ENCODE measurements at regions not wholly inside any gene's neighbourhood (a gene's known extent, or its start where the extent isn't known, plus 50 kb on each side); places are given as distances from the start of the nearest gene placed in this dataset.

DNA sequence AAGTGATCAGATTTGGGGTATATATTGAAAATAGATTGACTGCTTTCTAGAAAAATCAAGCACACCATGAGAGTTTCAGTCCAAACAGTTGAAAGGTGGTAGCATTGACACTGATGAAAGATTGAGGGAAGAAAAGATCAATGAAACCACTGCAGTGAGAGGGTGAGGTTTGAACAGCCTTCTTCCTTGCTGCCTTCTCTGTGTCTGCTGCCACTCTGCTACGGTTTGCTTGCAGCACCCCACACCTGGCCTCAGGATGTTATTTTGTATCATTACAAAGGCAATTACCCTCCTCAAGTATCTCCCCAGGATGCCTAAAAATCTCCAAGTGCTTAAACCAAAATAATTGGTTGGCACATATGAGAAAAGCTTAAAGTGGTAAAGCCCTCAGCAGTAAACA, 683.6 kb upstream of the ARPP21 start:
- Histone ChIP-seq H3K4me3 (IDR thresholded peaks at IDR 0.05; ENCODE audit: insufficient read depth, low read depth, low read length) (no peak overlapping the region), H3K4me1 (ENCODE audit: low read depth, poor library complexity, severe bottlenecking) (no peaks in the 10 kb centered on the region), H3K79me2 (ENCODE audit: insufficient read depth, low read depth) (no peaks in the 10 kb centered on the region), H3K4me2 (no peak overlapping the region), H3K9ac (no peak overlapping the region), H3K36me3 (ENCODE audit: insufficient read depth) (no peaks in the 10 kb centered on the region), H3K27me3 (ENCODE audit: insufficient read depth, low read depth) (no peaks in the 10 kb centered on the region), H2AFZ (ENCODE audit: low read depth) (no peak overlapping the region), H3K27ac (no peak overlapping the region), H4K20me1 (ENCODE audit: insufficient read depth) (no peaks in the 10 kb centered on the region)
- TF ChIP-seq CTCF (conservative IDR thresholded peaks at IDR 0.05; ENCODE audit: low read depth, low read length), result no peak

DNA sequence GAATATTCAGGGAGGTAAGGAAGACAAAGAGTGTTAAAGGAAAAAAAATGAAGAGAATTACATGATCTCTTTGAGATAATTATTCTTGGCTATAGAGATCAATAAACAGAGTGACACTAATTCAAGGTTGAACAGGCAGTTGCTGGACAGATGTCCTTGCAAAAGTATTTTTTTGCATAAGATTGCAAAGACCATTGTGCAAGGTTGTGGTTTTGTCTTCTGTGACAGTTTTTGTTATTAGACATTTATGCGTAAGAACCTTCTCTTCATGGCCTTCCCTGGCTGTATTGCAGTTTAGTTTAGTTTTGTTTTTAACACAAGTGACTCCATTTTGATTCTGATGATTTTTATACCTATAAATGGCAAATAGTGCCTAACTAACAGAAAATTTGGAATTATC, 682.8 kb upstream of the ARPP21 start:
- H3K27ac ChIP-seq, result no peak overlapping the region
- H3K4me1 ChIP-seq (ENCODE audit: low read depth, poor library complexity, severe bottlenecking), result no peaks in the 10 kb centered on the region
- H3K4me2 ChIP-seq, result no peak overlapping the region
- H4K20me1 ChIP-seq (ENCODE audit: insufficient read depth), result no peaks in the 10 kb centered on the region
- H3K4me3 ChIP-seq (IDR thresholded peaks at IDR 0.05; ENCODE audit: insufficient read depth, low read depth, low read length), result no peak overlapping the region
- no peak for TF ChIP-seq CTCF (conservative IDR thresholded peaks at IDR 0.05; ENCODE audit: low read depth, low read length)
- H3K9ac ChIP-seq, result no peak overlapping the region
- H3K79me2 ChIP-seq (ENCODE audit: insufficient read depth, low read depth), result no peaks in the 10 kb centered on the region
- H3K27me3 ChIP-seq (ENCODE audit: insufficient read depth, low read depth), result no peaks in the 10 kb centered on the region
- no peaks in the 10 kb centered on the region for H3K36me3 ChIP-seq (ENCODE audit: insufficient read depth)
- H2AFZ ChIP-seq (ENCODE audit: low read depth), result no peak overlapping the region

GRCh38 chr3:34957677-34958076, 681.6 kb upstream of the ARPP21 start:
- H3K9ac ChIP-seq, result no peak overlapping the region
- no peaks in the 10 kb centered on the region for H3K27me3 ChIP-seq (ENCODE audit: insufficient read depth, low read depth)
- H3K36me3 ChIP-seq (ENCODE audit: insufficient read depth), result no peaks in the 10 kb centered on the region
- H4K20me1 ChIP-seq (ENCODE audit: insufficient read depth), result no peaks in the 10 kb centered on the region
- no peak overlapping the region for H3K4me2 ChIP-seq
- H3K4me3 ChIP-seq (IDR thresholded peaks at IDR 0.05; ENCODE audit: insufficient read depth, low read depth, low read length), result no peak overlapping the region
- no peak overlapping the region for H3K27ac ChIP-seq
- H2AFZ ChIP-seq (ENCODE audit: low read depth), result no peak overlapping the region
- H3K4me1 ChIP-seq (ENCODE audit: low read depth, poor library complexity, severe bottlenecking), result no peaks in the 10 kb centered on the region
- H3K79me2 ChIP-seq (ENCODE audit: insufficient read depth, low read depth), result no peaks in the 10 kb centered on the region
- TF ChIP-seq CTCF (conservative IDR thresholded peaks at IDR 0.05; ENCODE audit: low read depth, low read length), result no peak

DNA sequence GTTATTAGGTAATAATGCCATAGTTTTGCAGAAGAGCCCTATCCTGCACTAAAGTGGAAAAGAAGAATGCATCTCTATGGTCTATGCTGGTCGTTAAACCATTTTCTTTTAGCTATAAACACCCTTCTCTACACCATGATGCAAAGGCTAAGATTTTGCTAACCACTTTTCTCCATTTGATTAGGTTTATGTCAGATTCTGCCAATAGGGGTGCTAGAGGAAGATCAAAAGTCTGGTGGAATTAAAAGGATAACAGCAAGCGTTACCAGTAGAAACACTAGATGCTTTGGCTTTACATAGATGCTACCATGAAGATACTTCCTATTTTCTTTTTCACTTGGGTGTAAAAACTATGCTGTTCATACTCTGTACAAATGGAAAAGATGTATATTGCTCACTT, 669.8 kb upstream of the ARPP21 start:
- H4K20me1 ChIP-seq (ENCODE audit: insufficient read depth), result no peaks in the 10 kb centered on the region
- TF ChIP-seq CTCF (conservative IDR thresholded peaks at IDR 0.05; ENCODE audit: low read depth, low read length), result no peak
- H3K27ac ChIP-seq, result no peak overlapping the region
- H3K4me1 ChIP-seq (ENCODE audit: low read depth, poor library complexity, severe bottlenecking), result no peaks in the 10 kb centered on the region
- H3K9ac ChIP-seq, result no peak overlapping the region
- H3K36me3 ChIP-seq (ENCODE audit: insufficient read depth), result no peaks in the 10 kb centered on the region
- H3K79me2 ChIP-seq (ENCODE audit: insufficient read depth, low read depth), result no peaks in the 10 kb centered on the region
- H3K4me2 ChIP-seq, result no peak overlapping the region
- H2AFZ ChIP-seq (ENCODE audit: low read depth), result no peak overlapping the region
- no peak overlapping the region for H3K4me3 ChIP-seq (IDR thresholded peaks at IDR 0.05; ENCODE audit: insufficient read depth, low read depth, low read length)
- H3K27me3 ChIP-seq (ENCODE audit: insufficient read depth, low read depth), result no peaks in the 10 kb centered on the region

DNA sequence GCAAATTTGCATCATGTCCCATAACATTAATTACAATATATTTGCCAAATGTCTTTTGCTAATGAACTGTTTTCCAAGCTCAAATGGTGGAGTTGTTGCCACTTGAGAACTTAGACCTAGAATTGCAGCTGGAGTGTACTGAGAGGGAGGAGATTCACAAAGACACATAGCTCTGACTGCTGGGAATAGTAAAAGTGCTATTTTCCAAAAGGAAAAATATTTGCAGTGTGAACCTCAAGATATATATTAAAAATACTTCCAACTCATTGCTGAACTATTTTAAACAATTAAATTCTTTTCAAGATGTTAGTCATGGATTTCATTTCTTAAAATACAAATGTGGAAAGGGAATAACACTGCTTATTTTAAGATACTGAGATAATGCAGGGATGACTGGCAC, 666.8 kb upstream of the ARPP21 start:
- no peaks in the 10 kb centered on the region for H3K27me3 ChIP-seq (ENCODE audit: insufficient read depth, low read depth)
- H3K4me2 ChIP-seq, result no peak overlapping the region
- H3K36me3 ChIP-seq (ENCODE audit: insufficient read depth), result no peaks in the 10 kb centered on the region
- H3K27ac ChIP-seq, result no peak overlapping the region
- no peak for TF ChIP-seq CTCF (conservative IDR thresholded peaks at IDR 0.05; ENCODE audit: low read depth, low read length)
- H3K4me3 ChIP-seq (IDR thresholded peaks at IDR 0.05; ENCODE audit: insufficient read depth, low read depth, low read length), result no peak overlapping the region
- no peaks in the 10 kb centered on the region for H3K79me2 ChIP-seq (ENCODE audit: insufficient read depth, low read depth)
- no peaks in the 10 kb centered on the region for H3K4me1 ChIP-seq (ENCODE audit: low read depth, poor library complexity, severe bottlenecking)
- no peaks in the 10 kb centered on the region for H4K20me1 ChIP-seq (ENCODE audit: insufficient read depth)
- H3K9ac ChIP-seq, result no peak overlapping the region
- H2AFZ ChIP-seq (ENCODE audit: low read depth), result no peak overlapping the region

Data from KMS-11 (cell line).